HL-60 (cell line): ENCODE measurements at regions not wholly inside any gene's neighbourhood (a gene's known extent, or its start where the extent isn't known, plus 50 kb on each side); places are given as distances from the start of the nearest gene placed in this dataset.

Source experiments
- CTCF ChIP-seq: IDR thresholded peaks from one replicate; pipeline ENCODE4 v1.5.1; 2011; ENCODE audit warnings: low read length, control low read depth, inconsistent platforms; ENCODE audit not compliant: insufficient read depth
- GABPA ChIP-seq: IDR thresholded peaks from 2 replicates; pipeline ENCODE4 v1.6.1; 2012; ENCODE audit warnings: low read depth
- POLR2AphosphoS5 ChIP-seq: IDR thresholded peaks from 2 replicates; pipeline ENCODE4 v1.6.1; 2012; ENCODE audit warnings: low read depth
- REST ChIP-seq: IDR thresholded peaks from 2 replicates; pipeline ENCODE4 v1.6.1; 2012; ENCODE audit warnings: low read depth; ENCODE audit not compliant: insufficient replicate concordance

GRCh38 chr22:27627901-27628300, 173.7 kb downstream of the MN1 start:
- TF ChIP-seq CTCF (no peak), GABPA (no peak), POLR2AphosphoS5 (no peak), REST (no peak)
